ENCODE measurements at regions not wholly inside any gene's neighbourhood (a gene's known extent, or its start where the extent isn't known, plus 50 kb on each side); places are given as distances from the start of the nearest gene placed in this dataset.
A peak's percentile ranks its signal among the peaks of the same experiment; 100 is the strongest.

- no peaks in the 10 kb centered on the region for H3K4me1 ChIP-seq (ENCODE audit: control extremely low read depth in 1 of 4, control insufficient read depth in 4 of 4, insufficient read depth in 4 of 4, low read length in 3 of 4)
- H3K9me3 ChIP-seq (ENCODE audit: control extremely low read depth in 1 of 5, control insufficient read depth in 4 of 5, insufficient read depth in 2 of 5, low read depth in 1 of 5, low read length in 4 of 5), result peaks cover 0 to 9% (median 0%) of the 10 kb centered on the region in 5 experiments
- 98% methylated on average over 4 of the region's 4 CpGs for WGBS (ENCODE audit: insufficient coverage)
- H3K27me3 ChIP-seq (replicated peaks in 2 of 5; ENCODE audit: control insufficient read depth in 4 of 5, insufficient read depth in 5 of 5, low read length in 4 of 5), result no peaks in the 10 kb centered on the region
- no peak for DNase-seq
- no peaks in the 10 kb centered on the region for H3K36me3 ChIP-seq (ENCODE audit: control insufficient read depth in 4 of 4, insufficient read depth in 4 of 4, low read length in 3 of 4)
- H3K4me3 ChIP-seq (ENCODE audit: control insufficient read depth in 1 of 7, extremely low read depth in 1 of 7, insufficient read depth in 4 of 7, low read depth in 2 of 7, low read length in 6 of 7), result no peak overlapping the region
- H3K27ac ChIP-seq (ENCODE audit: insufficient read depth in 1 of 2, low read depth in 1 of 2, low read length in 2 of 2, poor library complexity in 1 of 2, severe bottlenecking in 2 of 2), result no peak overlapping the region
- ChIA-PET POLR2A (no interaction called here), CTCF (interaction anchor here (0.6 kb wide), 1 partner anchor 115 kb away, joined by 3 read pairs; no protein-coding TSS in a partner anchor)
Measured at GRCh38 chr18:39425172-39425850, 1859.7 kb upstream of the CELF4 start.

DNA sequence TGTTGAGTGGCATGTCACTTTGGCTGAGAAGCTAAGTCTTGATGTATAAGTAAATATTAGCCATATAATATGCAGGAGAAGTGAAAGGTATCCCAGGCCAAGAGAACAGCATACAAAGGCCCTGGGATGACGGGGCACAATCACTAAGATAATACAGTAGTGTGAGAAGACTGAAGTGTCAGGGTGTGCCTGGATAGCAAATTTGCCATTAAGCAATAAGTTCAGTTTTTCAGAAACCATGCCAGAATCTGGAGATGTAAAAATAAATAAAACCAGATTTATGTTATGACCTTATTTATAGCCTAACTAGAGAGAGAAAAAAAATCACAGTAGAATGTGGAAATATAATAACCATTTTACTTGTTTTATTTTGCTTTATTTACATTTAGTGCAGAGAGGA is 1858.7 kb upstream of the CELF4 start:
- H3K9me3 ChIP-seq (ENCODE audit: control extremely low read depth in 1 of 5, control insufficient read depth in 4 of 5, insufficient read depth in 2 of 5, low read depth in 1 of 5, low read length in 4 of 5), result peaks cover 0 to 9% (median 0%) of the 10 kb centered on the region in 5 experiments
- H3K4me3 ChIP-seq (ENCODE audit: control insufficient read depth in 1 of 7, extremely low read depth in 1 of 7, insufficient read depth in 4 of 7, low read depth in 2 of 7, low read length in 6 of 7), result no peak overlapping the region
- no peaks in the 10 kb centered on the region for H3K27me3 ChIP-seq (replicated peaks in 2 of 5; ENCODE audit: control insufficient read depth in 4 of 5, insufficient read depth in 5 of 5, low read length in 4 of 5)
- DNase-seq, result no peak
- H3K27ac ChIP-seq (ENCODE audit: insufficient read depth in 1 of 2, low read depth in 1 of 2, low read length in 2 of 2, poor library complexity in 1 of 2, severe bottlenecking in 2 of 2), result no peak overlapping the region
- ChIA-PET POLR2A (no interaction called here), CTCF (no interaction called here)
- no peaks in the 10 kb centered on the region for H3K36me3 ChIP-seq (ENCODE audit: control insufficient read depth in 4 of 4, insufficient read depth in 4 of 4, low read length in 3 of 4)
- WGBS (ENCODE audit: insufficient coverage), result 100% methylated on average over 1 of the region's 1 CpG
- H3K4me1 ChIP-seq (ENCODE audit: control extremely low read depth in 1 of 4, control insufficient read depth in 4 of 4, insufficient read depth in 4 of 4, low read length in 3 of 4), result no peaks in the 10 kb centered on the region

DNA sequence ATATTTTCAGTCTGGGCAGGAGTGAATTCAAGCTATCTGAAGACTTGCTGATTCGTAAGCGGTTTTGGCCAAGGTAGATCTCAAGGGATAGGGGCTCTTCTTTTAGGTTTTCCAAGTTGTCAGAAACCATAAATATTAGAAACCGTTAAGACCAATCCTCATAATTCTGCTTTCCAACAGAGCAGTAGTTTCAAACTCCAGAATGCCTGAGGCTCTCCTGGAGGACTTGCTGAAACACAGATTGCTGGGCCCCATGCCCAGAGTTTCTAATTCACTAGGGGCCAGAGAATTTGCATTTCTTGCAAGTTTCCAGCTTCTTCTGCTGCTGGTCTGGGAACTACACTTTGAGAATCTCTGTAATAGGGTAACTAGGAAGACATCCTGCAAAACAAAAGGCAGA is 1855.7 kb upstream of the CELF4 start:
- H3K4me3 ChIP-seq (ENCODE audit: control insufficient read depth in 1 of 7, extremely low read depth in 1 of 7, insufficient read depth in 4 of 7, low read depth in 2 of 7, low read length in 6 of 7), result no peak overlapping the region
- 100% methylated on average over 3 of the region's 3 CpGs for WGBS (ENCODE audit: insufficient coverage)
- H3K27me3 ChIP-seq (replicated peaks in 2 of 5; ENCODE audit: control insufficient read depth in 4 of 5, insufficient read depth in 5 of 5, low read length in 4 of 5), result no peaks in the 10 kb centered on the region
- CTCF ChIA-PET, result no interaction called here
- POLR2A ChIA-PET, result no interaction called here
- H3K27ac ChIP-seq (ENCODE audit: insufficient read depth in 1 of 2, low read depth in 1 of 2, low read length in 2 of 2, poor library complexity in 1 of 2, severe bottlenecking in 2 of 2), result no peak overlapping the region
- peaks cover 0 to under 1% (median 0%) of the 10 kb centered on the region in 5 experiments for H3K9me3 ChIP-seq (ENCODE audit: control extremely low read depth in 1 of 5, control insufficient read depth in 4 of 5, insufficient read depth in 2 of 5, low read depth in 1 of 5, low read length in 4 of 5)
- H3K36me3 ChIP-seq (ENCODE audit: control insufficient read depth in 4 of 4, insufficient read depth in 4 of 4, low read length in 3 of 4), result no peaks in the 10 kb centered on the region
- no peaks in the 10 kb centered on the region for H3K4me1 ChIP-seq (ENCODE audit: control extremely low read depth in 1 of 4, control insufficient read depth in 4 of 4, insufficient read depth in 4 of 4, low read length in 3 of 4)
- DNase-seq, result no peak

DNA sequence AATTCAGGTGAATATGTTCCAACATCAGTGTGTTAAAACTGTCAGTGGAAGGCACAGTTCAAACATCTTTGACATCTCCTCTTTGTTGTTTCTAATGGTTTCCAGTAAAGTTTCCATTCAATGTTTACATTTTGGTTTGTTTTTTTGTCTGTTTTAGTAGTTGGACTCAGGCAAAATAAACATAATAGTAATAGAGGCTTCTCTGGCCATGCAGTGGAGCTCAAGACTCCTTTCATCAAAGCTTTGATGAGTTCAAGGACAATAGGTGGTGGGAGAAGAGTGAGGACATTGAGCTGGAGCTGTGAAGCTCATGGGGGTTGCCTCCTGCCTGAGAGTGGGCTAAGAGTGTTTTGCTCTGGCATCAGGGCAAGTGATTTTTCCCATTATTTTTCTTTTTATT is 1853.7 kb upstream of the CELF4 start:
- no peaks in the 10 kb centered on the region for H3K36me3 ChIP-seq (ENCODE audit: control insufficient read depth in 4 of 4, insufficient read depth in 4 of 4, low read length in 3 of 4)
- POLR2A ChIA-PET, result no interaction called here
- no peaks in the 10 kb centered on the region for H3K27me3 ChIP-seq (replicated peaks in 2 of 5; ENCODE audit: control insufficient read depth in 4 of 5, insufficient read depth in 5 of 5, low read length in 4 of 5)
- no peak overlapping the region for H3K4me3 ChIP-seq (ENCODE audit: control insufficient read depth in 1 of 7, extremely low read depth in 1 of 7, insufficient read depth in 4 of 7, low read depth in 2 of 7, low read length in 6 of 7)
- DNase-seq, result no peak
- no peaks in the 10 kb centered on the region for H3K4me1 ChIP-seq (ENCODE audit: control extremely low read depth in 1 of 4, control insufficient read depth in 4 of 4, insufficient read depth in 4 of 4, low read length in 3 of 4)
- no peak overlapping the region for H3K27ac ChIP-seq (ENCODE audit: insufficient read depth in 1 of 2, low read depth in 1 of 2, low read length in 2 of 2, poor library complexity in 1 of 2, severe bottlenecking in 2 of 2)
- CTCF ChIA-PET, result no interaction called here
- no peaks in the 10 kb centered on the region for H3K9me3 ChIP-seq (ENCODE audit: control extremely low read depth in 1 of 5, control insufficient read depth in 4 of 5, insufficient read depth in 2 of 5, low read depth in 1 of 5, low read length in 4 of 5)

DNA sequence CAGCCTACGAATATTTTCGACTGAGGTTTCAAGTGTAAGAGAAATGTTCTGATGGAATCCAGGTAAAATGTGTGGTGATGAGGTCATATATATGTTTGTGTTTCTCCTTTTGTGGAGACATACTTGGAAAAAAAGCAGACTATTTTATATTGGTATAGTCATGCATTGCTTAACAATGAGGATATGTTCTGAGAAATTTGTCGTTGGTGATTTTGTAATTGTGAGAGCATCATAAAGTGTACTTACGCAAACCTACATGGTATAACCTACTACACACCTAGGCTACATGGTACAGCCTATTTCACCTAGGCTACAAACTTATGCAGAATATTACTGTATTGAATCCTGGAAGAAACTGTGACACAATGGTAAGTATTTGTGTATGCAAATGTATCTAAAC is 1849.9 kb upstream of the CELF4 start:
- 92% methylated on average over 2 of the region's 4 CpGs for WGBS (ENCODE audit: insufficient coverage)
- Histone ChIP-seq H3K27ac (ENCODE audit: insufficient read depth in 1 of 2, low read depth in 1 of 2, low read length in 2 of 2, poor library complexity in 1 of 2, severe bottlenecking in 2 of 2) (no peak overlapping the region), H3K36me3 (ENCODE audit: control insufficient read depth in 4 of 4, insufficient read depth in 4 of 4, low read length in 3 of 4) (no peaks in the 10 kb centered on the region), H3K4me1 (ENCODE audit: control extremely low read depth in 1 of 4, control insufficient read depth in 4 of 4, insufficient read depth in 4 of 4, low read length in 3 of 4) (no peaks in the 10 kb centered on the region), H3K9me3 (ENCODE audit: control extremely low read depth in 1 of 5, control insufficient read depth in 4 of 5, insufficient read depth in 2 of 5, low read depth in 1 of 5, low read length in 4 of 5) (no peaks in the 10 kb centered on the region), H3K4me3 (ENCODE audit: control insufficient read depth in 1 of 7, extremely low read depth in 1 of 7, insufficient read depth in 4 of 7, low read depth in 2 of 7, low read length in 6 of 7) (no peak overlapping the region), H3K27me3 (replicated peaks in 2 of 5; ENCODE audit: control insufficient read depth in 4 of 5, insufficient read depth in 5 of 5, low read length in 4 of 5) (no peaks in the 10 kb centered on the region)
- CTCF ChIA-PET, result no interaction called here
- DNase-seq, result no peak
- POLR2A ChIA-PET, result no interaction called here

DNA sequence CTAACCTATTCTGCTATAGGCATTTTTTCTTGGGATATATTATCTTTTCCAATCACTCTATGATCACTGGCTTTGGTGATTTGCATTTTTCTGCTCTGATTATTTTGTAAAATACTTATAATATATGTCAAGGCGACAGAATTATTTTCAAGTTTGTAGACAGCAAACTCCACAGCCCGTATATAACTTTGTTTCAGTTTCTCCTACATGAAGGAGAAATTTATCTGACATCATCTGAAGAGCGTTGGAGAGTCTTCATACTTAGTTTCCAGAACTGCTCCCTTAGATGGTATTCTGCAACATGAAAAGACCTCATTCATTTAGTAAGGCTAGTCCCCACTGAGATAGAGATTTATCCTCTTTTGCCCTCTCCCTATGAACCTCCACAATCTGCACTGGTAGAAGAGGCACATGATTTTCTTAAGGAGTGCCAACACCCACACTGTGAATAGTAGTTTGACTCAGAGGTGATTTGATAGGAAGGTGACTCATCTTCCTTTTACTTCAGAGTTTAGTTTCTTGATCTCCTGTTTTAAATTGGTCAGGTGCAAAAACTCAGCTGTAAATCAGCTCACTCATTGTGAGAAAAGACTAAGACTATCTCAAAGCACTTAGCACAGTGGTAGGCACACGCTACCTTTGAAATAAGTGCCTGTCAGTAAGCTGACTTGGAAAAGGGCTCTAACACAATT is 1848.6 kb upstream of the CELF4 start:
- no peak overlapping the region for H3K27ac ChIP-seq (ENCODE audit: insufficient read depth in 1 of 2, low read depth in 1 of 2, low read length in 2 of 2, poor library complexity in 1 of 2, severe bottlenecking in 2 of 2)

GRCh38 chr18:39406941-39407340 is 1841.3 kb upstream of the CELF4 start:
- Histone ChIP-seq H3K4me1 (ENCODE audit: control extremely low read depth in 1 of 4, control insufficient read depth in 4 of 4, insufficient read depth in 4 of 4, low read length in 3 of 4) (no peaks in the 10 kb centered on the region), H3K36me3 (ENCODE audit: control insufficient read depth in 4 of 4, insufficient read depth in 4 of 4, low read length in 3 of 4) (no peaks in the 10 kb centered on the region), H3K9me3 (ENCODE audit: control extremely low read depth in 1 of 5, control insufficient read depth in 4 of 5, insufficient read depth in 2 of 5, low read depth in 1 of 5, low read length in 4 of 5) (no peaks in the 10 kb centered on the region), H3K27me3 (replicated peaks in 2 of 5; ENCODE audit: control insufficient read depth in 4 of 5, insufficient read depth in 5 of 5, low read length in 4 of 5) (no peaks in the 10 kb centered on the region), H3K27ac (ENCODE audit: insufficient read depth in 1 of 2, low read depth in 1 of 2, low read length in 2 of 2, poor library complexity in 1 of 2, severe bottlenecking in 2 of 2) (no peak overlapping the region), H3K4me3 (ENCODE audit: control insufficient read depth in 1 of 7, extremely low read depth in 1 of 7, insufficient read depth in 4 of 7, low read depth in 2 of 7, low read length in 6 of 7) (no peak overlapping the region)
- CTCF ChIA-PET, result no interaction called here
- DNase-seq, result no peak
- 100% methylated on average over 1 of the region's 3 CpGs for WGBS (ENCODE audit: insufficient coverage)
- POLR2A ChIA-PET, result no interaction called here

More for the DNA sequence above, 1848.6 kb upstream of the CELF4 start:
- Histone ChIP-seq H3K36me3 (ENCODE audit: control insufficient read depth in 4 of 4, insufficient read depth in 4 of 4, low read length in 3 of 4) (no peaks in the 10 kb centered on the region), H3K9me3 (ENCODE audit: control extremely low read depth in 1 of 5, control insufficient read depth in 4 of 5, insufficient read depth in 2 of 5, low read depth in 1 of 5, low read length in 4 of 5) (no peaks in the 10 kb centered on the region), H3K4me1 (ENCODE audit: control extremely low read depth in 1 of 4, control insufficient read depth in 4 of 4, insufficient read depth in 4 of 4, low read length in 3 of 4) (no peaks in the 10 kb centered on the region), H3K4me3 (ENCODE audit: control insufficient read depth in 1 of 7, extremely low read depth in 1 of 7, insufficient read depth in 4 of 7, low read depth in 2 of 7, low read length in 6 of 7) (no peak overlapping the region), H3K27me3 (replicated peaks in 2 of 5; ENCODE audit: control insufficient read depth in 4 of 5, insufficient read depth in 5 of 5, low read length in 4 of 5) (no peaks in the 10 kb centered on the region)
- POLR2A ChIA-PET, result no interaction called here
- 86% methylated on average over 1 of the region's 4 CpGs for WGBS (ENCODE audit: insufficient coverage)
- peak in 2 of 3 donors; percentile 17 to 43 for DNase-seq
- CTCF ChIA-PET, result interaction anchor here (0.7 kb wide), 1 partner anchor 146 kb away, joined by 3 read pairs; no protein-coding TSS in a partner anchor
